ENCODE measurements at regions not wholly inside any gene's neighbourhood (a gene's known extent, or its start where the extent isn't known, plus 50 kb on each side); places are given as distances from the start of the nearest gene placed in this dataset.
A peak's percentile ranks its signal among the peaks of the same experiment; 100 is the strongest.
"Not testable (repeated sequence)": the region's sequence is repeated elsewhere in the genome, so short reads cannot be mapped to it uniquely, and the experiment has no call there.

GRCh38 chr5:142403583-142403982 is 78.8 kb upstream of the SPRY4 start:
- H3K27me3 ChIP-seq, result no peaks in the 10 kb centered on the region
- 20 to 43% methylated on average over 7 of the region's 7 CpGs for WGBS, 2 donors

DNA sequence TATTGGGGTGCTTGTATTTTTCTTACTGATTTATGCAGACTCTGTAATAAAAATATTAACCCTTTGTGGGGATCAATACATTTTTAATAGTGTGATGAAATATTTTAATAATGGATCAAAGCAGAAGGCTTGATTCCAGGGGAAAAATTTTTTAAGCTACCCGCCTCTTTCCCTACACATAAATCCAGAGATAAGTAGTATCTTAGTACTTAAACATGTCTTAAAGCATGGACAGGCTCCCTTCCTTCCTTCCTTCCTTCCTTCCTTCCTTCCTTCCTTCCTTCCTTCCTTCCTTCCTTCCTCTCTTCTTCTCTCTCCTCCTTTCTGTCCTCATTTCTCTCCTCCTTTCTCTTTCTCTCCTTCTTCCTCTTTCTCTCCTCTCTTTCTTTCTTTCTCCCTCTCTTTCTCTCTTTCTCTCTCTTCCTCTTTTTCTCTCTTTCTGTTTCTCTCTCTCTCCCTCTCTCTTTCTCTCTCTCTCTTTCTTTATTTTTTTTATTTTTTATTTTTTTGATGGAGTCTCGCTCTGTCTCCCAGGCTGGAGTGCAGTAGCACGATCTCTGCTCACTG is 78.0 kb upstream of the SPRY4 start:
- Histone ChIP-seq H3K4me1 (peaks cover 31 to 42% of the 10 kb centered on the region in 2 donors), H3K27me3 (no peaks in the 10 kb centered on the region), H3K4me3 (replicated peaks in 1 of 3) (no peak overlapping the region), H3K9me3 (no peaks in the 10 kb centered on the region), H3K36me3 (no peaks in the 10 kb centered on the region), H3K27ac (peak overlapping the region; percentile 87 to 97 (median 92))
- TF ChIP-seq POLR2A (IDR thresholded peaks at IDR 0.05), result no peak
- no peak for TF ChIP-seq CTCF (IDR thresholded peaks at IDR 0.05)
- 91 to 94% methylated on average over 3 of the region's 3 CpGs for WGBS, 2 donors
- no peak for DNase-seq
- intact Hi-C loops (cut with DNase I), result no loop called here

More at GRCh38 chr5:142403583-142403982, 78.8 kb upstream of the SPRY4 start:
- Histone ChIP-seq H3K4me1 (peaks cover 39 to 49% of the 10 kb centered on the region in 2 donors), H3K4me3 (replicated peaks in 1 of 3) (peak overlapping the region in 1 of 3 donors; percentile 1), H3K36me3 (no peaks in the 10 kb centered on the region), H3K9me3 (no peaks in the 10 kb centered on the region), H3K27ac (peak overlapping the region; percentile 87 to 97 (median 92))
- TF ChIP-seq CTCF (IDR thresholded peaks at IDR 0.05), result no peak
- peak in 1 of 2 donors; percentile 30 for TF ChIP-seq POLR2A (IDR thresholded peaks at IDR 0.05)
- intact Hi-C loops (cut with DNase I), result no loop called here
- DNase-seq, result peak; percentile 78 to 79

DNA sequence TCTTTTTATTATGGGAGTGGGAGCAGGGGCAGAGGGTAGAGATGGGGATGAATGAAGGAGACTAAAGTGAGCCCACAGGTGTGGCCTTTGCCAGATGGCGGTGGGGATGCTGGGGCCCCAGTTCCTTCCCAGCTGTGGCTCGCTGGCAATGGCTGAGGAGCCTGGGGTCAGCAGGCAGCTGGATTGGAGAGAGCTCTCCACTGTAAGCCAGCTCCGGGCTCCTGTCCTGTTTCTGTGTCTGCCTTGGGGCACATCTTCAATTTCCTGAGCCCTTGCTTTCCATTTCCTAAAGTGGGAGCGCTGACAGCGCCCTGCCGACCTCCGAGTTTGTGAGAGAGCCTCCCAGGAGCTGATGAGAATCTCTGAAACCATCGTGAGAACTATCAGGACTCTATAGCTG is 75.6 kb upstream of the SPRY4 start:
- H3K9me3 ChIP-seq, result no peaks in the 10 kb centered on the region
- intact Hi-C loops (cut with DNase I), result no loop called here
- no peak for DNase-seq
- no peak overlapping the region for H3K4me3 ChIP-seq (replicated peaks in 1 of 3)
- peaks cover 20 to 23% of the 10 kb centered on the region in 2 donors for H3K4me1 ChIP-seq
- H3K36me3 ChIP-seq, result no peaks in the 10 kb centered on the region
- no peaks in the 10 kb centered on the region for H3K27me3 ChIP-seq
- WGBS, 2 donors, result 82 to 86% methylated on average over 8 of the region's 8 CpGs
- H3K27ac ChIP-seq, result no peak overlapping the region
- TF ChIP-seq CTCF (IDR thresholded peaks at IDR 0.05), result no peak
- TF ChIP-seq POLR2A (IDR thresholded peaks at IDR 0.05), result no peak

GRCh38 chr5:142399891-142400290 is 75.1 kb upstream of the SPRY4 start:
- no peaks in the 10 kb centered on the region for H3K9me3 ChIP-seq
- 78 to 84% methylated on average over 2 of the region's 2 CpGs for WGBS, 2 donors
- no peak overlapping the region for H3K4me3 ChIP-seq (replicated peaks in 1 of 3)
- no peak for DNase-seq
- no peaks in the 10 kb centered on the region for H3K27me3 ChIP-seq
- no peak overlapping the region for H3K27ac ChIP-seq
- intact Hi-C loops (cut with DNase I), result no loop called here
- TF ChIP-seq POLR2A (IDR thresholded peaks at IDR 0.05) (no peak), CTCF (IDR thresholded peaks at IDR 0.05) (no peak)
- H3K4me1 ChIP-seq, result peaks cover 17 to 18% of the 10 kb centered on the region in 2 donors
- H3K36me3 ChIP-seq, result no peaks in the 10 kb centered on the region

- no peak overlapping the region for H3K27ac ChIP-seq
- H3K4me1 ChIP-seq, result peaks cover 6 to 9% of the 10 kb centered on the region in 2 donors
- TF ChIP-seq CTCF (IDR thresholded peaks at IDR 0.05), result no peak
- TF ChIP-seq POLR2A (IDR thresholded peaks at IDR 0.05), result no peak
- no peak for DNase-seq
- no peak overlapping the region for H3K4me3 ChIP-seq (replicated peaks in 1 of 3)
- intact Hi-C loops (cut with DNase I), result no loop called here
- no peaks in the 10 kb centered on the region for H3K9me3 ChIP-seq
- no peaks in the 10 kb centered on the region for H3K36me3 ChIP-seq
- 84 to 93% methylated on average over 3 of the region's 3 CpGs for WGBS, 2 donors
- H3K27me3 ChIP-seq, result no peaks in the 10 kb centered on the region
Observed at GRCh38 chr5:142398730-142399055, 73.9 kb upstream of the SPRY4 start.

DNA sequence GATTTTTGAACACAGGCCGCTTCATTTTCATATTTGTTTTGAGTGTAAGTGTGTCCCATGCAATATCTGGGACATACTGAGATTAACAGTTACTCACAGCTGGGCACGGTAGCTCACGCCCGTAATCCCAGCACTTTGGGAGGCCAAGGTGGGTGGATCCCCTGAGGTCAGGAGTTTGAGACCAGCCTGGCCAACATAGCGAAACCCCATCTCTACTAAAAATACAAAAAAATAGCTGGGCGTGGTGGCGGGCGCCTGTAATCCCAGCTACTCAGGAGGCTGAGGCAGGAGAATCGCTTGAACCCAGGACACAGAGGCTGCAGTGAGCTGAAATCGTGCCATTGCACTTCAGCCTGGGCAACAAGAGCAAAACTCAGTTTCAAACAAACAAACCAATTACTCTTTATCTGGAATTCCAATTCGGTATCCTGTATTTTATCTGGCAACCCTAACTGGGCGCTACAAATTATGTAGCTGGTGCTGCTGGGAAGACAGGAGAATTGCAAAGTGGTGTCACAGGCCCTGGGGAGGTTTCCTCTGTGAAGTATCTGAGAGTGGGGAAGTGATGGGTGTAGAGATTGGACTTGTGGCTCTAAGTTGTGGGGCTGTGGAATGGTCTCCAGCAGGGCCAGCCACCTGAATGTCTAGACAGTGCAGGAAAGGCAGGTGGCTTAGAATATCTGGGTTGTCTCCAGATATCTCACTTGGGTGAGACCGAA is 73.3 kb upstream of the SPRY4 start:
- H3K4me1 ChIP-seq; H3K36me3 ChIP-seq; DNase-seq; H3K27me3 ChIP-seq; intact Hi-C loops (cut with DNase I); H3K9me3 ChIP-seq; H3K27ac ChIP-seq; H3K4me3 ChIP-seq (replicated peaks in 1 of 3): not testable (repeated sequence)
- WGBS, 2 donors, result 94 to 96% methylated on average over 13 of the region's 13 CpGs

All from thyroid gland (tissue), 4 donors.